ENCODE measurements at regions not wholly inside any gene's neighbourhood (a gene's known extent, or its start where the extent isn't known, plus 50 kb on each side); places are given as distances from the start of the nearest gene placed in this dataset.

GRCh38 chr2:142693171-142693950 is 184.1 kb upstream of the KYNU start:
- TF ChIP-seq FOXP2 (optimal IDR thresholded peaks at IDR 0.05; ENCODE audit: borderline replicate concordance, extremely low read depth, extremely low read length, insufficient read depth) (no peak), TAF1 (IDR thresholded peaks at IDR 0.05; ENCODE audit: borderline replicate concordance, insufficient read depth, low read length) (no peak), SIN3A (IDR thresholded peaks at IDR 0.05; ENCODE audit: borderline replicate concordance, insufficient read depth, low read length) (no peak), REST (IDR thresholded peaks at IDR 0.05; ENCODE audit: insufficient read depth in 1 of 2, low read depth in 2 of 2, low read length in 2 of 2) (no peak), POLR2AphosphoS5 (IDR thresholded peaks at IDR 0.05; ENCODE audit: low read depth, low read length) (no peak)

GRCh38 chr2:142688856-142689605 is 188.4 kb upstream of the KYNU start:
- TF ChIP-seq POLR2AphosphoS5 (IDR thresholded peaks at IDR 0.05; ENCODE audit: low read depth, low read length) (no peak), REST (IDR thresholded peaks at IDR 0.05; ENCODE audit: insufficient read depth in 1 of 2, low read depth in 2 of 2, low read length in 2 of 2) (no peak), SIN3A (IDR thresholded peaks at IDR 0.05; ENCODE audit: borderline replicate concordance, insufficient read depth, low read length) (no peak), FOXP2 (optimal IDR thresholded peaks at IDR 0.05; ENCODE audit: borderline replicate concordance, extremely low read depth, extremely low read length, insufficient read depth) (no peak), TAF1 (IDR thresholded peaks at IDR 0.05; ENCODE audit: borderline replicate concordance, insufficient read depth, low read length) (no peak)

- no peak for TF ChIP-seq POLR2AphosphoS5 (IDR thresholded peaks at IDR 0.05; ENCODE audit: low read depth, low read length)
- TF ChIP-seq REST (IDR thresholded peaks at IDR 0.05; ENCODE audit: insufficient read depth in 1 of 2, low read depth in 2 of 2, low read length in 2 of 2): no peak
- TF ChIP-seq FOXP2 (optimal IDR thresholded peaks at IDR 0.05; ENCODE audit: borderline replicate concordance, extremely low read depth, extremely low read length, insufficient read depth): no peak
- no peak for TF ChIP-seq SIN3A (IDR thresholded peaks at IDR 0.05; ENCODE audit: borderline replicate concordance, insufficient read depth, low read length)
- TF ChIP-seq TAF1 (IDR thresholded peaks at IDR 0.05; ENCODE audit: borderline replicate concordance, insufficient read depth, low read length): no peak
These were observed 190.0 kb upstream of the KYNU start for GRCh38 chr2:142687509-142687908.

- TF ChIP-seq POLR2AphosphoS5 (IDR thresholded peaks at IDR 0.05; ENCODE audit: low read depth, low read length) (no peak), TAF1 (IDR thresholded peaks at IDR 0.05; ENCODE audit: borderline replicate concordance, insufficient read depth, low read length) (no peak), REST (IDR thresholded peaks at IDR 0.05; ENCODE audit: insufficient read depth in 1 of 2, low read depth in 2 of 2, low read length in 2 of 2) (no peak), SIN3A (IDR thresholded peaks at IDR 0.05; ENCODE audit: borderline replicate concordance, insufficient read depth, low read length) (no peak), FOXP2 (optimal IDR thresholded peaks at IDR 0.05; ENCODE audit: borderline replicate concordance, extremely low read depth, extremely low read length, insufficient read depth) (no peak)
These were observed 190.4 kb upstream of the KYNU start for GRCh38 chr2:142687075-142687474.
